Rectal smooth muscle tissue (tissue), 1 donor: ENCODE measurements at regions not wholly inside any gene's neighbourhood (a gene's known extent, or its start where the extent isn't known, plus 50 kb on each side); places are given as distances from the start of the nearest gene placed in this dataset.
"Not testable (repeated sequence)": the region's sequence is repeated elsewhere in the genome, so short reads cannot be mapped to it uniquely, and the experiment has no call there.

Experiments
- H3K27ac ChIP-seq: one replicate; pipeline ENCODE4 v1.7.0; 2013; ENCODE audit warnings: low read depth, low read length, inconsistent platforms
- H3K27me3 ChIP-seq: one replicate; pipeline ENCODE4 v1.7.0; 2013; ENCODE audit warnings: low read length; ENCODE audit not compliant: control insufficient read depth, insufficient read depth
- H3K36me3 ChIP-seq: one replicate; pipeline ENCODE4 v1.7.0; 2013; ENCODE audit warnings: low read length; ENCODE audit not compliant: control insufficient read depth, insufficient read depth
- H3K4me1 ChIP-seq: one replicate; pipeline ENCODE4 v1.7.0; 2013; ENCODE audit warnings: low read length; ENCODE audit not compliant: control insufficient read depth, insufficient read depth
- H3K4me3 ChIP-seq: one replicate; pipeline ENCODE4 v1.7.0; 2013; ENCODE audit warnings: low read length
- H3K9ac ChIP-seq: one replicate; pipeline ENCODE4 v1.7.0; 2013; ENCODE audit warnings: low read length

- not testable (repeated sequence) for H3K27me3 ChIP-seq, H3K36me3 ChIP-seq, H3K9ac ChIP-seq, H3K27ac ChIP-seq, H3K4me1 ChIP-seq, H3K4me3 ChIP-seq
Observed at GRCh38 chr2:87499860-87500259, 248.0 kb upstream of the PLGLB2 start.

GRCh38 chr2:87500421-87500820, 247.5 kb upstream of the PLGLB2 start:
- H3K27me3 ChIP-seq, H3K9ac ChIP-seq, H3K4me1 ChIP-seq, H3K4me3 ChIP-seq, H3K27ac ChIP-seq, H3K36me3 ChIP-seq: not testable (repeated sequence)

- H3K27ac ChIP-seq, H3K27me3 ChIP-seq, H3K36me3 ChIP-seq, H3K4me3 ChIP-seq, H3K9ac ChIP-seq, H3K4me1 ChIP-seq: not testable (repeated sequence)
Observed at GRCh38 chr2:87500951-87501350, 246.9 kb upstream of the PLGLB2 start.

- H3K4me3 ChIP-seq, H3K27ac ChIP-seq, H3K4me1 ChIP-seq, H3K9ac ChIP-seq, H3K36me3 ChIP-seq, H3K27me3 ChIP-seq: not testable (repeated sequence)
Observed at GRCh38 chr2:87502948-87503347, 244.9 kb upstream of the PLGLB2 start.

GRCh38 chr2:87505239-87505638, 242.6 kb upstream of the PLGLB2 start:
- not testable (repeated sequence) for H3K4me3 ChIP-seq, H3K4me1 ChIP-seq, H3K9ac ChIP-seq, H3K36me3 ChIP-seq, H3K27me3 ChIP-seq, H3K27ac ChIP-seq

- H3K9ac ChIP-seq, H3K4me3 ChIP-seq, H3K4me1 ChIP-seq, H3K27ac ChIP-seq, H3K36me3 ChIP-seq, H3K27me3 ChIP-seq: not testable (repeated sequence)
Observed at GRCh38 chr2:87505909-87506308, 242.0 kb upstream of the PLGLB2 start.

- H3K27me3 ChIP-seq, H3K4me3 ChIP-seq, H3K27ac ChIP-seq, H3K9ac ChIP-seq, H3K36me3 ChIP-seq, H3K4me1 ChIP-seq: not testable (repeated sequence)
Observed at GRCh38 chr2:87507378-87508348, 240.2 kb upstream of the PLGLB2 start.

GRCh38 chr2:87511195-87511778, 236.6 kb upstream of the PLGLB2 start:
- H3K36me3 ChIP-seq, H3K9ac ChIP-seq, H3K4me3 ChIP-seq, H3K4me1 ChIP-seq, H3K27ac ChIP-seq, H3K27me3 ChIP-seq: not testable (repeated sequence)

GRCh38 chr2:87512864-87513530, 234.9 kb upstream of the PLGLB2 start:
- not testable (repeated sequence) for H3K4me3 ChIP-seq, H3K36me3 ChIP-seq, H3K27ac ChIP-seq, H3K9ac ChIP-seq, H3K4me1 ChIP-seq, H3K27me3 ChIP-seq

- H3K4me3 ChIP-seq, H3K4me1 ChIP-seq, H3K27ac ChIP-seq: not testable (repeated sequence)
Observed at GRCh38 chr2:87514034-87514433, 233.9 kb upstream of the PLGLB2 start.

GRCh38 chr2:87514515-87514914, 233.4 kb upstream of the PLGLB2 start:
- not testable (repeated sequence) for H3K9ac ChIP-seq, H3K36me3 ChIP-seq, H3K27me3 ChIP-seq, H3K4me1 ChIP-seq, H3K27ac ChIP-seq, H3K4me3 ChIP-seq

More at GRCh38 chr2:87514034-87514433, 233.9 kb upstream of the PLGLB2 start:
- not testable (repeated sequence) for H3K27me3 ChIP-seq, H3K36me3 ChIP-seq, H3K9ac ChIP-seq

- not testable (repeated sequence) for H3K27me3 ChIP-seq, H3K27ac ChIP-seq, H3K4me3 ChIP-seq, H3K4me1 ChIP-seq, H3K9ac ChIP-seq, H3K36me3 ChIP-seq
Observed at GRCh38 chr2:87515226-87515625, 232.7 kb upstream of the PLGLB2 start.
